Fibroblast of lung (primary cell): ENCODE measurements at regions not wholly inside any gene's neighbourhood (a gene's known extent, or its start where the extent isn't known, plus 50 kb on each side); places are given as distances from the start of the nearest gene placed in this dataset.

Experiments used
- DNase-seq, 2 donors: peaks; one replicate each; pipeline versions ENCODE4 v3.0.0 to v3.0.0-alpha.2; 2010; ENCODE audit warnings: low read depth in 2 of 2
- H2AFZ ChIP-seq: 2 replicates; pipeline ENCODE4 v1.5.1; 2012; ENCODE audit warnings: low read length, control low read depth, inconsistent platforms
- H3K27ac ChIP-seq: 2 replicates; pipeline ENCODE4 v1.5.1; 2011; ENCODE audit warnings: low read length, control low read depth; ENCODE audit not compliant: insufficient read depth
- H3K27me3 ChIP-seq: 2 replicates; pipeline ENCODE4 v1.5.1; 2011; ENCODE audit warnings: mild to moderate bottlenecking, low read length; ENCODE audit not compliant: control insufficient read depth, insufficient read depth
- H3K36me3 ChIP-seq: 2 replicates; pipeline ENCODE4 v1.5.1; 2011; ENCODE audit warnings: low read length; ENCODE audit not compliant: control insufficient read depth, insufficient read depth
- H3K4me1 ChIP-seq: 2 replicates; pipeline ENCODE4 v1.5.1; 2011; ENCODE audit warnings: low read length; ENCODE audit not compliant: control insufficient read depth, insufficient read depth; ENCODE audit errors: extremely low read depth
- H3K4me2 ChIP-seq: 2 replicates; pipeline ENCODE4 v1.5.1; 2011; ENCODE audit warnings: low read length, control low read depth; ENCODE audit not compliant: insufficient read depth; ENCODE audit errors: extremely low read depth
- H3K4me3 ChIP-seq, 4 experiments: fragments of 200-600 bp in 1 of 4; sonication (generic) in 1 of 4; replicated peaks in 1 of 4; 2 replicates each; pipeline ENCODE4 v1.5.1; 2011 to 2016; ENCODE audit warnings: low read length in 4 of 4, low read depth in 3 of 4, mild to moderate bottlenecking in 3 of 4, control low read depth in 2 of 4, inconsistent platforms in 1 of 4, mixed read lengths in 1 of 4; ENCODE audit not compliant: insufficient read depth in 1 of 4; ENCODE audit errors: control extremely low read depth in 1 of 4
- H3K79me2 ChIP-seq: 2 replicates; pipeline ENCODE4 v1.5.1; 2012; ENCODE audit warnings: mild to moderate bottlenecking, low read length, inconsistent platforms; ENCODE audit not compliant: control insufficient read depth, insufficient read depth
- H3K9ac ChIP-seq: 2 replicates; pipeline ENCODE4 v1.5.1; 2011; ENCODE audit warnings: mild to moderate bottlenecking, low read length, control low read depth; ENCODE audit not compliant: insufficient read depth
- H3K9me3 ChIP-seq: 2 replicates; pipeline ENCODE4 v1.5.1; 2012; ENCODE audit warnings: low read depth, low read length; ENCODE audit not compliant: control insufficient read depth, insufficient read depth
- H4K20me1 ChIP-seq: 2 replicates; pipeline ENCODE4 v1.5.1; 2011; ENCODE audit warnings: low read length; ENCODE audit not compliant: control insufficient read depth, insufficient read depth; ENCODE audit errors: extremely low read depth
- CTCF ChIP-seq, 2 donors: IDR thresholded peaks in 1 of 2; conservative IDR thresholded peaks in 1 of 2; 1 replicate in 1 of 2; 2 replicates in 1 of 2; pipeline ENCODE4 v1.5.1; 2011 to 2012; ENCODE audit warnings: low read length in 2 of 2, control low read depth in 1 of 2, inconsistent platforms in 1 of 2, low read depth in 1 of 2, mild to moderate bottlenecking in 1 of 2
- EZH2 ChIP-seq: IDR thresholded peaks from 2 replicates; pipeline ENCODE4 v1.5.1; 2012; ENCODE audit warnings: low read length, control low read depth, mild to moderate bottlenecking; ENCODE audit errors: missing control alignments

- DNase-seq, result no peak
- H3K4me3 ChIP-seq, result no peak overlapping the region
- H3K9me3 ChIP-seq, result no peaks in the 10 kb centered on the region
- no peaks in the 10 kb centered on the region for H3K27me3 ChIP-seq
- no peaks in the 10 kb centered on the region for H4K20me1 ChIP-seq
- TF ChIP-seq CTCF (conservative IDR thresholded peaks at IDR 0.05 in 1 of 2, IDR thresholded peaks at IDR 0.05 in 1 of 2; ENCODE audit: low read depth in 1 of 2, low read length in 2 of 2), result no peak
- no peak for TF ChIP-seq EZH2
- no peak overlapping the region for H3K27ac ChIP-seq
- no peaks in the 10 kb centered on the region for H3K4me1 ChIP-seq
- H3K4me2 ChIP-seq, result no peak overlapping the region
- H3K9ac ChIP-seq, result no peak overlapping the region
- no peaks in the 10 kb centered on the region for H3K79me2 ChIP-seq
- no peak overlapping the region for H2AFZ ChIP-seq
- H3K36me3 ChIP-seq, result no peaks in the 10 kb centered on the region
Measured at GRCh38 chr3:94617312-94617711, 554.5 kb downstream of the NSUN3 start.

- Histone ChIP-seq H3K4me3 (no peak overlapping the region), H3K27ac (no peak overlapping the region), H3K4me1 (no peaks in the 10 kb centered on the region), H3K79me2 (no peaks in the 10 kb centered on the region), H3K9me3 (no peaks in the 10 kb centered on the region), H2AFZ (no peak overlapping the region), H4K20me1 (no peaks in the 10 kb centered on the region), H3K4me2 (no peak overlapping the region), H3K9ac (no peak overlapping the region), H3K27me3 (no peaks in the 10 kb centered on the region), H3K36me3 (no peaks in the 10 kb centered on the region)
- TF ChIP-seq EZH2 (no peak), CTCF (conservative IDR thresholded peaks at IDR 0.05 in 1 of 2, IDR thresholded peaks at IDR 0.05 in 1 of 2; ENCODE audit: low read depth in 1 of 2, low read length in 2 of 2) (no peak)
- no peak for DNase-seq
Measured at GRCh38 chr3:94619643-94620042, 556.8 kb downstream of the NSUN3 start.

GRCh38 chr3:94626573-94626972 is 563.7 kb downstream of the NSUN3 start:
- Histone ChIP-seq H3K9me3 (no peaks in the 10 kb centered on the region), H3K4me2 (no peak overlapping the region), H3K4me1 (no peaks in the 10 kb centered on the region), H3K4me3 (no peak overlapping the region), H3K9ac (no peak overlapping the region), H3K27ac (no peak overlapping the region), H2AFZ (no peak overlapping the region), H4K20me1 (no peaks in the 10 kb centered on the region), H3K27me3 (no peaks in the 10 kb centered on the region), H3K79me2 (no peaks in the 10 kb centered on the region), H3K36me3 (no peaks in the 10 kb centered on the region)
- TF ChIP-seq EZH2, result no peak
- TF ChIP-seq CTCF (conservative IDR thresholded peaks at IDR 0.05 in 1 of 2, IDR thresholded peaks at IDR 0.05 in 1 of 2; ENCODE audit: low read depth in 1 of 2, low read length in 2 of 2), result no peak
- no peak for DNase-seq
